NK-92 (cell line): ENCODE measurements at regions not wholly inside any gene's neighbourhood (a gene's known extent, or its start where the extent isn't known, plus 50 kb on each side); places are given as distances from the start of the nearest gene placed in this dataset.
"Not testable (repeated sequence)": the region's sequence is repeated elsewhere in the genome, so short reads cannot be mapped to it uniquely, and the experiment has no call there.

ENCODE experiments used
- DNase-seq: peaks from one replicate; lab custom pipeline; 2025; ENCODE audit not compliant: unreplicated experiment; lab: John Stamatoyannopoulos, UW

GRCh38 chr1:148386617-148387016 lies 96.5 kb downstream of the PPIAL4G start:
- DNase-seq: no peak

GRCh38 chr1:148386031-148386398 lies 97.1 kb downstream of the PPIAL4G start:
- DNase-seq: not testable (repeated sequence)

GRCh38 chr1:148385371-148386030 lies 97.6 kb downstream of the PPIAL4G start:
- DNase-seq: no peak

- no peak for DNase-seq
Observed at GRCh38 chr1:148383966-148384365, 99.1 kb downstream of the PPIAL4G start.

GRCh38 chr1:148379697-148380096 lies 103.4 kb downstream of the PPIAL4G start:
- no peak for DNase-seq

- DNase-seq: no peak
Observed at GRCh38 chr1:148379170-148379500, 104.0 kb downstream of the PPIAL4G start.

GRCh38 chr1:148377992-148378391 lies 105.1 kb downstream of the PPIAL4G start:
- DNase-seq: not testable (repeated sequence)

GRCh38 chr1:148377045-148377444 lies 106.1 kb downstream of the PPIAL4G start:
- not testable (repeated sequence) for DNase-seq

GRCh38 chr1:148374101-148374500 lies 109.0 kb downstream of the PPIAL4G start:
- no peak for DNase-seq

- DNase-seq: no peak
Observed at GRCh38 chr1:148373192-148373925, 109.7 kb downstream of the PPIAL4G start.

- no peak for DNase-seq
Observed at GRCh38 chr1:148372731-148373130, 110.4 kb downstream of the PPIAL4G start.

GRCh38 chr1:148372051-148372726 lies 110.9 kb downstream of the PPIAL4G start:
- DNase-seq: not testable (repeated sequence)

- DNase-seq: peak; percentile 61
Observed at GRCh38 chr1:148371551-148371994, 111.5 kb downstream of the PPIAL4G start.

GRCh38 chr1:148370661-148371060 lies 112.4 kb downstream of the PPIAL4G start:
- not testable (repeated sequence) for DNase-seq

GRCh38 chr1:148367596-148367995 lies 115.5 kb downstream of the PPIAL4G start:
- DNase-seq: no peak

- not testable (repeated sequence) for DNase-seq
Observed at GRCh38 chr1:148366136-148366753, 116.9 kb downstream of the PPIAL4G start.

- DNase-seq: not testable (repeated sequence)
Observed at GRCh38 chr1:148365151-148365550, 118.0 kb downstream of the PPIAL4G start.

- DNase-seq: not testable (repeated sequence)
Observed at GRCh38 chr1:148363979-148364378, 119.1 kb downstream of the PPIAL4G start.

- DNase-seq: no peak
Observed at GRCh38 chr1:148363439-148363810, 119.7 kb downstream of the PPIAL4G start.

- no peak for DNase-seq
Observed at GRCh38 chr1:148362626-148363438, 120.3 kb downstream of the PPIAL4G start.

GRCh38 chr1:148362216-148362611 lies 120.9 kb downstream of the PPIAL4G start:
- no peak for DNase-seq
